VCaP (cell line): ENCODE measurements at regions not wholly inside any gene's neighbourhood (a gene's known extent, or its start where the extent isn't known, plus 50 kb on each side); places are given as distances from the start of the nearest gene placed in this dataset.

Experiments
- H3K27ac ChIP-seq: fragments of 450-650 bp; 2 replicates; pipeline ENCODE4 v1.5.1; 2017
- TF ChIP-seq, protein P1 (sequence below): fragments of 450-650 bp; conservative IDR thresholded peaks from 2 replicates; pipeline ENCODE4 v1.5.1; 2017; ENCODE audit warnings: mild to moderate bottlenecking, moderate library complexity

DNA sequence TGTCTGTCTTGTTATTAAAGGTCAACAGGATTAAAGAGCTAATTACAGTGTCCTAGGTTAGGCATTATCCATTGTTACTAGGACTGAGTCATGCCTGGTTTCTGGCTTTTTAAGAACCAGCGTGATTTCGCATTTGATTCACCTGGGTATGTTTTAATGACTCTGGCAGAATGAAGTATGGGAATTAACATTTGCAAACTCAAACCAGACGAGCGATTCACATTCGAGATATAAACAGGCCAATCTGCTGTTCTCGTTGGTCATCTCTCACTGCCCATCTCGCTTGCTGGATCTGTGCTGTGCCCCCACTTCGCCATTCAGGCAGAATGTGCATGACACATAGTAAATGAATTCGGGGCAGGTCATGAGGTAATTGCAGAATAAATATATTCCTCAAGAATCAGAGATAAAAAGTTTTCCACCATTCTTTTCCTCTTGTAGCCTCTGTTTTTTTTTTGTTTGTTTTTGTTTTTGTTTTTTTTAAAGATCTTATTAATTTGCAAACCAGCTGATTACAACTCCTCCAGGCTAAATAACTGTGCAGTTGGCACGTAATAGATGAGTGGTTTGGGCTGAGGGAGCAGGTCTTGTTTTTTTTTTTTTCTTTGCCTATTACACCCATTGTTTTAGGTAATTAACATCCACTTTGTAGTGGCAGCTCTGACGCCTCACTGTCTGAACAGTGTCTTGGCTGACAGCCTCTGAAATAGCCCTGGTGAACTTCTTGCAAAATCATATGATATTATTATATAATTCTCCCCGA is 313.5 kb upstream of the MSX2 start:
- H3K27ac ChIP-seq = no peak overlapping the region
- TF ChIP-seq, protein P1, sequence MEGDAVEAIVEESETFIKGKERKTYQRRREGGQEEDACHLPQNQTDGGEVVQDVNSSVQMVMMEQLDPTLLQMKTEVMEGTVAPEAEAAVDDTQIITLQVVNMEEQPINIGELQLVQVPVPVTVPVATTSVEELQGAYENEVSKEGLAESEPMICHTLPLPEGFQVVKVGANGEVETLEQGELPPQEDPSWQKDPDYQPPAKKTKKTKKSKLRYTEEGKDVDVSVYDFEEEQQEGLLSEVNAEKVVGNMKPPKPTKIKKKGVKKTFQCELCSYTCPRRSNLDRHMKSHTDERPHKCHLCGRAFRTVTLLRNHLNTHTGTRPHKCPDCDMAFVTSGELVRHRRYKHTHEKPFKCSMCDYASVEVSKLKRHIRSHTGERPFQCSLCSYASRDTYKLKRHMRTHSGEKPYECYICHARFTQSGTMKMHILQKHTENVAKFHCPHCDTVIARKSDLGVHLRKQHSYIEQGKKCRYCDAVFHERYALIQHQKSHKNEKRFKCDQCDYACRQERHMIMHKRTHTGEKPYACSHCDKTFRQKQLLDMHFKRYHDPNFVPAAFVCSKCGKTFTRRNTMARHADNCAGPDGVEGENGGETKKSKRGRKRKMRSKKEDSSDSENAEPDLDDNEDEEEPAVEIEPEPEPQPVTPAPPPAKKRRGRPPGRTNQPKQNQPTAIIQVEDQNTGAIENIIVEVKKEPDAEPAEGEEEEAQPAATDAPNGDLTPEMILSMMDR = no peak

DNA sequence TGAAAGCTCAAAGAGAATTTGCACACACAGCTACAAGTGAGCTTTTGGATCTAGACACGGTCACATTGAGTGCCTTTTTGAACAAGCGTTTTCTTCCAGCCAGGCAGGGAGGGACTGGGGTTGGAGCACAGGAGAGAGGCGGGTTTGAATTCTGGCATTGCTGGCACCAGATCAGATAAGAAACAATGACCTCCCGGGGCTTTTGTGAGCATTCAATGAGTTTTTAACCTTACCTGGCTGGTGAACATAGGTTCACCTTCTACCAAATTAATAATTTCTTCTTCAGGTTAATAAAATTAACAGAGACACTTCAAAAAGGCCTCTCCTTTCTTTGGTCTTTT is 312.9 kb upstream of the MSX2 start:
- TF ChIP-seq, protein P1 = no peak
- no peak overlapping the region for H3K27ac ChIP-seq

DNA sequence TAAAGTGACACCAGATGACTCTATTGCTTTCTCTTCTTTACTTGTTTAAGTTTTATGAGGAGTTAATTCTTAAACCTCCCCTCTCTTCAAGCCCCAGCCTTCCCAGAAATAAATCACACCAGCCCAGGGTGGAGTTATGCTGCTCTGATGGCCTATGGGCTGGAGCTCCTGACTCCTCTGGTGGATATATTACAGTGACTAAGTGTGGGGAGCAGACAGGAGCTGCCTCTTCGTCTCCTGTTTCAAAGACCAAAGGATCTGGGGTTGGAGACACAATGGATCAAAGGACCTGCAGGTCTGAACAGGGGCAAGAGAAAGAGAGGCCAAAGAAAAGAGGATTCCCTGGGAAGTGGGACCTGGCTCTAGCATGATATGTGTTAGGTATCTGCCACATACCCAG is 312.0 kb upstream of the MSX2 start:
- H3K27ac ChIP-seq = no peak overlapping the region
- TF ChIP-seq, protein P1 = no peak

DNA sequence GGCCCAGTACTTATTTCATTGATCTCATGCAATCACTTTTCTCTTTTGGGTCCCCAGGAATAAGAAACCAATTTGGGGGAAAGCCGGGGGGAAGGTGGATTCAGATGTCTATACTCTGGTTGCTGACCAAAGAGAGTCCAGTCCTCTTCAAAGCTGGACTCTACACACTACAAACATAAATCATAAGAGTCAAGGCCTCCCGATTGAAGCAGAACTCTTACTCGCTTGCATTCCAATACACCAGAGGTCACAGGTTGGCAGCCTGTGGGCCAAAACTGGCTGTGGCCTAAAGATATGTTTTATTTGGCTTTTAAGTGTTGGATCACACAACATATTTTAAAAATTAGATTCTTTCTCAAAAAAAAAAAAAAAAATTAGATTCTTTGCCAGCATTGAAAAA is 311.4 kb upstream of the MSX2 start:
- TF ChIP-seq, protein P1 = no peak
- no peak overlapping the region for H3K27ac ChIP-seq

DNA sequence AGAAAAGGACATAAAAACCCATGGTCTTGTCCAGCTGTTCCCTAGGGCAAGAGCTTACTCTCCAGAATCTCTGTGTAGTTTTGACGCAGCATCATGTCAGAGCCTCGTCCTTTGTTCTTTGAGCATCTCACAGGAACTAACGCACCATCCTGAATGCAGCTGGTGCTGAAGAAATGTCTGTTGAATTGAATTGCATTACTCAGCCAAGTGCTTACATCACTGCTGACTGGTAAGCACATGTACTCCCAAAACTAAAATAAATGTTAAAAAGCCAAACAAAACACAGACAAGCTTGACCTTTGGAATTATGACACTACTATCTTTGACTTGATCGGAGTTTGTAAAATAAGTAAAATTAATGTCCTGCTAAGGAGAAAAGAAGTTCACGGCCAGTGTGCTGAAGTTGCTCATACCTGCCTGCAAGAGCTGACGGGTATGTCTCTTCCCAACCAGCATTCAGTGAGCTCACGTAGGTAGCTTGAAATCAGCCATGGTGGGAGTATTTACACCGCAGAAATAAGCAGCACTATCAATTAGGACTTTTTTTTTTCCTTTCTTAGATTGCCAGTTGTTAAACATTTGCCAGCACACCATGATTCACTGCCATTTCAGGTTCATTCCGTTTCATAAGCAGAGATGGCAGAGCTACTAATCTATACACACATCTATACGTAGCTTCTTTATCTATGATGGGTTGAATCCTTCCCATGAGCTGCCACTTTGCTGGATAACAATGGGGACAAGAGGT is 310.6 kb upstream of the MSX2 start:
- TF ChIP-seq, protein P1 = no peak
- H3K27ac ChIP-seq = no peak overlapping the region

DNA sequence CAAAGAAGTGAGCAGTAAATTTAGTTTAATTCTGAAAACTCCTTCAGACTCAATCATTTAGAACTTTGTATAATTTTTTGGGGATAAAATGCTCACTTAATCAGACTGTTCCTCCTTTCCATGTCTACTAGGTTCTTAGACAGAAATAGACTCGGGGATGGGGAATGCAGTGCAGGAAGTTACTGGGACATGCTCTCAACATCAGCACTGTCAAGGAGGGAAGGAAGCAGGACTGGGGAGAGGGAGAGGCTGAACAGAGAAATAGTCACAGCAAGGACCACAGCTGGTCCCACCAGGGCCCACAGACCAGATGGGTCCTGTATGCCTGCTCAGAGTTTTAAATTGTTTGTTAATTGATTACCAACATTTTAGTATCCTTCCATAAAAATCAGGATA is 310.1 kb upstream of the MSX2 start:
- H3K27ac ChIP-seq = no peak overlapping the region
- TF ChIP-seq, protein P1 = no peak

DNA sequence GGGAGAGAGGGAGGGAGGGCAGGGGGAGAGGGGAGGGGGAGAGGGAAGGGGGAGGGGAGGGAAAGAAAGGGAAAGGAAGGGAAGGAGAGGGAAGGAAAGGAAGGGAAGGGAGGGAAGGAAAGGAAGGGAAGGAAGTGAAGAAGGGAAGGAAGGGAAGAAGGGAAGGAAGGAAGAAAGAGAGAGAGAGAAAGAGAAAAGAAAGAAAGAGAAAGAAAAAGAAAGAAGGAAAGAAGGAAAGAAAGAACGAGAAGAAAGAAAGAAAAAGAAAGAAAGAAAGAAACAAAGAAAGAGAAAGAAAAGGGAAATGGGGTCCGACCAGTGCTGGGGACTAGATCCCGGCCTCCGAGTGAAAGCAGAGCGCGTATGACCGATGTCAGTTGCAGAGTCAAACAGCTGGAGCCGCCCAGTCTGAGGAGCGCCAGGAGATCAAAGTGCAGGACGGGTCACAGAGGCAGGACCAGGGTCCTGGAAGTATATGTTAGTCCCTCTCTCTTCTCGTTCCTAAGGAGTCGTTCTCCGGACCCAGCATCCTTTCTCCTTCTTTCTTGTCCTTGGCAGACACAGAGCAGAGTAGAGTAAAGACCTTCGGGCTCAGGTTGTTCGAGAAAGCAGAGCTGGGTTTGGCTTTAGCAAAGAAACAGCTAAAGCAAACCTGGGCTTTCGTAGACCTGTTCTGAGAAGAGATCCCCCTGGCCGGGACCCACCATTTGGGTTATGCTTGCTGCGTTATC is 305.4 kb upstream of the MSX2 start:
- TF ChIP-seq, protein P1 = no peak
- peak overlapping the region; percentile 33; the same call in 1 of the 2 replicates for H3K27ac ChIP-seq
